ENCODE measurements at regions not wholly inside any gene's neighbourhood (a gene's known extent, or its start where the extent isn't known, plus 50 kb on each side); places are given as distances from the start of the nearest gene placed in this dataset.

DNA sequence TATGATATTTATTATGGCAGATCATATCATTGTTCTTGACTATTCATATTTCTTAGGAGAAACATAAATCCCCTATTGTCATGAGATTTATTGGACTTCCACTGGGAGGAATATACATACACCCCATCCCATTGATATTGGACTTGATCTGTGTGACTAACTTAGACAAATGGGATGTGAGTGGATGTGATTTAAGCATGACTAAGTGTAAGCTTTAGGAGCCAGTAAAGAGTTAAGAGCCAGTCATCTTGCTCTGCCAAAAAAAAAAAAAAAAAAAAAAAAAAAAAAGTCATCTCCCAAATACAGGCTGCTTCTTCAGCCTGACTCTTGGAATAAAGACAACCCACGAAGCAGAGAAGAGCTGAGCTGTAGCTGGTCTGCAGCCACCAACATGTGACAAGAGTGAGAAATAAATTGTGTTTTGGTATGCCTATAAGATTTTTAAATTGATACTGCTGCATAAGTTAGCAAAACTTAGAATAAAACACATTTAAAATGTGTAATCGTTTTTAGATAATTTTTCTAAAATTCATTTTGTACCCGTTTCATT lies 595.0 kb upstream of the LRRC4C start:
- DNase-seq: no peak

DNA sequence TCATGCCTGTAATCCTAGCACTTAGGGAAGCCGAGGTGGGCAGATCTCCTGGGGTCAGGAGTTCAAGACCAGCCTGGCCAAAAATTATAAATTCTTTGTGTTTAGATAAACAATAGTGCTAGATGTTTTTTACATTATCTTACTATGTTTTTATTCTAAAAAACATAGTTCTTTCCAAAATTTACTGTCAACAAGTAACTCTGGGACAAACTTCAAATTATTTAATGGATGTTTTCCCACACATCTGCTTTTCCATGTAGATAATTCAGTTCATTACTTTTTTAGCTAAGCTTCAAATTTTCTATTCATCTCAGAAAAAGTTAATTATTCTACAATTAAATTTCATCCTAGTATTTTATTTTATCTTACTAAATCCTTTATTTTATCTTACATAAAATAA lies 596.2 kb upstream of the LRRC4C start:
- DNase-seq: no peak

DNA sequence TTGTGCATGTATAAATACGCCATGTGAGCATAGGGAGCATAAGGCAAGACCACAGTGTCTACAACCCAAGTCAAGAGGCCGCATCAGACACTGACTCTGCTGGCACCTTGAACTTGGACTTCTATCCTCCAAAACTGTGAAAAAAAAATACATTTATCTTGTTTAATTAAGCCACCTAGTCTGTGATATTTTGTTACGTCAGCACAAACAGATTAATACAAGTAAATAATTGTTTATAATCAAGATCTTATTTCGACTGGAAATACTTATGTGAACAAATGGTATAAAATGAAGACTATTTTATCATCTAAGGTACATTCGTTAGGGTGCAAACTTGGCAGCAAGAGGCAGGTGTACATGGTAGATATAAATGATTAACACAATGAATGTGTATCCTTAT lies 599.3 kb upstream of the LRRC4C start:
- DNase-seq: no peak

- DNase-seq: no peak
These were observed 605.7 kb upstream of the LRRC4C start for GRCh38 chr11:42065199-42065598.

- DNase-seq: no peak
These were observed 606.7 kb upstream of the LRRC4C start for GRCh38 chr11:42066113-42066512.

DNA sequence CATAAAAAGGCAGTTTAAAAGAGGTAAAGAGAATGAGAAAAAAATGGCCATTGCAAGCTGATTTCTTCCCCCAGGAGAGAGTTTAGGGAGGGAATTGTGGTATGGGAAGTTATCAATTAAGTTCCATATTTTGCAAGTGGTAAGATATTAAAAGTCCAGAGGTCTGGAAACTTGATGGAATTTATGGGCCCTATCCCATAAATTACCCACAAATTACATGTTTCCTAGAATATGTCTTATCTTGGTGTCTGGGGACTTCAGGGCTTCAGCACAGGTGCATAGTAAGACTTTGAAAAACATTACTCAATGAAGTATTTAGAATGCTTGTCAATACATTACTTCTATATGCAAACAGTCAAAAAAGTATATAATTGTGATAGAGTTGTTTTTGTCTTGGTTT lies 614.9 kb upstream of the LRRC4C start:
- no peak for DNase-seq

DNA sequence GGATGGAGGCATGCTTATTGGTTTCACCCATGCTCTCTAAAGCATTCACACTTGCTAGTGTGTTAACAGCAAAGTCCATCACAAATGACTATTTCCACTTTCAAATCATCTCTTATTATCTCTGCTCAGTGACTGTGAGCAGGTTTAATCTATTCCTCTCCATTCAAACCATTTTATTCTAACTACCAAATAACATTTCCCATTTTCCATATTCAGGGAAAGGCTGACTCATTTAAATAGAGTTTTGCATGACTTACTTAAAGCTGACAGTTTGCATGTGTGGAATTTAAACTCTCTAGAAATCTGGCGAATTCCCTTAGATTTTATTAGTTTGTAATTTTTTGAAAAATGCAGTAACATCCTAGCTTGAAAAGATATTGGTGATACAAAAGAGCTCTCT lies 615.7 kb upstream of the LRRC4C start:
- no peak for DNase-seq

DNA sequence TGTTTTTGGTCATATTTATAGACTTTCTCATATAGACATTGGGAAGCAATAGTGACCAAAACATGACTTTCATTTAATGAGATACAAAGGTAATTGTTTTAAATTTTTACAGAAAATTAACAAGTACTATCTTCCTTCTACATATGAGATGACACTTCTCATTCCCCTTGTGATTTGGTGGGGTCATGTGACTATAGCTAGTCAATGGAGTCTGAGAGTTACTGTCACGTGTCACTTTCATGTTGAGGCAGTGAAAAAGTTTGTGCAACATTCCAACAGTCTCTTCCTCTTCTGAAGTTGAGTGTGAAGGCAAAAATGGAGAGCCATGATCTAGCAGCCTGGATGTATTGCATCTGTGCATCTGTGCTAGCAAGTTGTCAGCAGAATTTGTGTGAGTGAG lies 618.3 kb upstream of the LRRC4C start:
- DNase-seq: no peak

GRCh38 chr11:42085736-42086135 lies 626.3 kb upstream of the LRRC4C start:
- no peak for DNase-seq

DNA sequence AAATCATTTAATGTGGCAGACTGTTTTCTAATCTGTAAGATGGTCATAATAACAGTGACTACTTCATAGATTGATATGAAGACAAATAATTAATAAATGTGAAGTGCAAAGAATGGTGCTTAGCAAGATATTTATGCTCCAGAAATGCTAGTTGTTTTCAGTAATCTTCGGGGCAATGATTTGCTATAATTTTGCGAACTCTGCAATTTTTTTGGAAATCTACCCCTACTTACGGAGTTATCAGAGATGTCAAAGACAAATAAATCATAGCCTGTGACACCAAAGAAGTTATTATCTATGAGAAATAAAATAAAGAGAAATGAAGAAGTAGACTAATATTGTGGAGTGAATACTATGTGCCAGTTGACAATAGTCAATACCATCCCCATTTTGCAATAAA lies 634.1 kb upstream of the LRRC4C start:
- DNase-seq: no peak

DNA sequence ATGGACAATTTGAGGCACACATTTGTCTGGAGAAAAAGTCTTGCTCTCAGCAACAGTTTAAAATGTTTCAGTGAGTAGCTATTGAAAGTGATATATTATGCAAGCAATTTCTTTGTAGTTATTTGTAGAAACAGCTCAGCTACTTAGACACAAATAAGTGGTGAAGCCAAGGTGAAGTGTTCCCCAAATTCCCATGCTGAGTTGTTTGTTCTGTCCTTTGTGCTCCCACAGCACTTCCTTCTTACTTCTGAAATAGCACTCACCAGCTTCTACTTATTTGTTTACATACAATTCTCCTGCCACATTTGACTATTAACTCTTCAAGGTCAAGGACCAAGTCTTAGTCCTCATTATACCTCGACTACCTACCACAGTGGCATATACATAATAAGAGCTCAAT lies 638.6 kb upstream of the LRRC4C start:
- no peak for DNase-seq

DNA sequence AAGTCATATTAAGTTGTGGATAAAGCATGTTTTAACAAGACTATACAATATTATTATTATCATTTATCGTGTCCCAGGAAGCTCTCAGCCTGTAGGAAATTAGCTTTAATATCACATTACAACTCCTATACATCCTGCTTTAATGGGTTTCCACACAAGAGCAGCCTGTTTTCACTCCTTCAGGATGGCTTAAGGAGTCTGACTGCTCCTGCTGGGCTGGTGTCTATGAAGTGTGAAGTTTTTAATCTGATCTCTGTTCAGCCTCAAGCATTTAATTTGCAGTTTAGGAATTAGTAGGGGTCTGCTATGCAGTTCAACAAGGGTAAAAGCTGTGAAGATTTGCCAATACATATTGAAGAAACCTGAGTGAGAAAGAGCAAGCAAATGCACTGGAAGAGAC lies 653.4 kb upstream of the LRRC4C start:
- DNase-seq: no peak

DNA sequence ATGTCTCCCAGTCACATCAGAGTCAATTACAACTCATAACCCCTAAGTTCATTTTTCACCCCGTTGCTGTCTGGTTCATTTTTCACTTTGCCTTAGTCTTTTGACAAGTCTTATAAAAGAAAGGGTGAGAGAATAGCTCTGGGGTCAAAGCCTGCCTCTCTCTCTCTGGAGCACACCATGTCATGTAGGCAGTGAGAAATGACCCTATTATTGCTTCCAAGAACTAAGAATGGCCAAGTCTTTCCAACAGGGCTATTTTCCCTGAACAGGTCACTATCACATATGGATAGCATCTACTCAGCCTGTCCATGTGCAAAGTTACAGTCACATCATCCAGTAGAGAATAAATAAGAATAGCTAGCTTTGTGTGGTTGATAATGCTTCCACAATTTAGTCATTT lies 655.5 kb upstream of the LRRC4C start:
- no peak for DNase-seq

DNA sequence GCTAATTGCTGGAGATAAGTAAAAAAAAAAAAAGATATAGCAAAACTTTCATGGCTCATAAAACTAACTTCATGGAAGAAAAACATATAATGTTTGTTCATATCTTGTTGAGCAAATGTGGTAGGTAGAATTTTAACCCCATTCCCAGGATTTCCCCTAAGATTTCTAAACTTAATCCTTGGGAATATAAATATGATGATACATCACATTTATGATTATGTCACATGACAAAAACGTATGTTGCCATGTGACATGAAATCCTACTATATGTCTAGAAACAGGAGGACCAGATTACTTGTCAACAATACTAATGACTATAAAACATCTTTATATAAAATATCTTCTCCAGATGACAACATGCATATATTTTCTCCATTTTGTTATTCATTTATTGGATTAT lies 679.0 kb upstream of the LRRC4C start:
- DNase-seq: no peak

- no peak for DNase-seq
These were observed 685.9 kb upstream of the LRRC4C start for GRCh38 chr11:42145311-42145710.

GRCh38 chr11:42161886-42162285 lies 702.4 kb upstream of the LRRC4C start:
- DNase-seq: no peak

DNA sequence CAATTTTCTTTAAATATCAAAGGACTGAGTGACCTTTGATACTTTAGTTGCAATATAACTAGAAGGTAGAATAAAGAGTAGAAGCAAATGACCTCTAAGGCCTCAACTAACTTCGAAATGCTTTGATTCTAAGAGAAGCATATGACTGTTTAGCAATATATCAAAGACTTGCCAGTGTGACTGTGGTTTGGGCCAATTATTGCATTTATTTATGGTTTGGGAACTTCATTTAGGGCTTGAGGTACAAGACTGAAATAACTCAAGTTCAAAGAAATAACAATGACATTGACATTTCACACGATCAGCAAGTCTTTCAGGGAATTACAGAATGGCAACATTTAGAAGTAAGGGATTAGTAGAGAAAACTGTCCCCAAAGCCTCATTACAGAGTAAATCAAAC lies 709.7 kb upstream of the LRRC4C start:
- no peak for DNase-seq

- DNase-seq: no peak
These were observed 711.1 kb upstream of the LRRC4C start for GRCh38 chr11:42170601-42171000.

DNA sequence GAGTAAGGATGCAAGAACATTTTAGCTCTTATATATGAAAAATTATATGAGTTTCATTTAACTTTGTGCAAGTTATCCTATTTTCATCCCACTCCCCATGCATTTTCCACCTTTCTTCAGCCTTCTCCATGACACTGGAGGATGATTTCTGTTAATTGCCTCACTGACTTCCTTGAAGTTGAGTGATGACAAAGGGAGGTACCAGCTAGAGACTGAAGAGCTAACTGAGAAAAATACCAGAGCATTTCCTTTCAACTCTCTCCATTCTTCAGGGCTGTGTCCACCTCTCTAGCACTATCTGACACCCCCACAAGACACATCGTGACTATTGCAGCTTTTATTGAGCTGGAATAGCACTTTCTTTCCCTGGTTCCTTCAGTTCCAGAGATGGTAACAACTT lies 711.6 kb upstream of the LRRC4C start:
- DNase-seq: no peak

DNA sequence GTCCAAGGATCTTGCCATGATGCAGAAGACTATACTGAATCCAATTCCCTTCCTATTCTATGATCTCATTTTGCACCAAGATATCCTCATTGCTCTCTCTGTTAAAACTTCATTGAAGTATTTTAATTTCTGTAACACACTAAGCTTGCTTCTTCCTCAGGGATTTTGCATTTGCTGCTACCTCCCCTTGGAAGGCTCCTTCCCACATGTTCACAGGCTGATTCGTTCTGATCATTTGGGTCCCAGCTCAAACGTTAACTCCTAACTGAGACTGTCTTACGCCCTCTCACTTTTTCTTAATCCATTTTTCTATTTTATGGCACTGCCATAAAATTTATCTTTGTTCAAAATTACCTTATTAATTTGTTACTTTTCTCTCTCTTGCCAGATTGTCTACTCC lies 713.0 kb upstream of the LRRC4C start:
- DNase-seq: no peak

- DNase-seq: no peak
These were observed 715.8 kb upstream of the LRRC4C start for GRCh38 chr11:42175203-42175602.

GRCh38 chr11:42179216-42179615 lies 719.8 kb upstream of the LRRC4C start:
- DNase-seq: no peak

DNA sequence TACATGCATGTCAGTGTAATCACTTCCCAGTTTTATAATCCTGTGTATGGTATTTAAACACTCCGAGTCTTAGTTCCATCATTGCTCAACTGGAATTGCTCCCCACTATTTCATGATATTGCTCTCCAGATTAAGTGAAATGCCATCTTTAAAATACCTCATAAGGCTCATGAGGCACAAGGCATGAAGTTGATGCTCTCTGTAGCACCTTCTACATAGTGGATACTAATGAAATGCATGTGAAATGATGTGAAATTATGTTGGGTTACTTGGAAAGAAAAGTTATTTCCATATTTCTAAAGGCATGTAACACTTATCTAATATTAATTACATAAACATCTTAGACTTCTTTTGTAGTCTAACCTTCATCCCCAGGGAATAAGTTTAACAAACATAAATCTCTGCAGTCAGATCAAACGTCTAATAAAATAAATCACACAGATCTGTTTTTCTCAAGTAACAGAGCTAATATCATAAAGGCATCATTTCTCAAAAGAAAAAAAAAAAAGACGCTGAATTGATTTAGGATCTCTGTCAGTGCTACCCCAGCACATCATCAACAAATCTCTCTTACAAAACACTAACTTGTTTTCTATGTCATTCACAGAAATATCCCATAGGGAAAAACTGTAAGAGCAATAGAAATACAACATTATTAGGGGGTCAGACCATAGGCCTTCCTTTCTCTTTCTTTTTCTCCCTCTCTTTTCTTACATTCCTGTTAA lies 736.0 kb upstream of the LRRC4C start:
- DNase-seq: no peak

DNA sequence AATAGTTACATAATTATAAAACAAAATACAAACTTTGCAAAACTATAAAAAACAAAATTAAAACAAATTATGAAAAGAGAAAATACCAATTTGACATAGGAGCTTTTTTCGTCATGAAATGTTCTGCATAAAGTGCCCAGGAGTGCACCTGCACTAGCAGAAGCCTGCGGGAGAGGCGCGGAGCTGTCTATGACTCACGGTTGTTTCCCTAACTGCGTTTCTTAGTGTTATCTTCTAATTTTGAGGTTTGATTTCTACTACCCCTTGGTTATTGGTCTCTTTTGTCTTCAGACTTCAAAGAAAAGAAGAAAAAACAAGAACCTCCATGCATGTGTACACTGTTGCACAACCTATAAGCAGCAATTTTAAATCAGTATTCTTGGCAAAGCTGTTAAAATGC lies 740.9 kb upstream of the LRRC4C start:
- no peak for DNase-seq

- no peak for DNase-seq
These were observed 742.2 kb upstream of the LRRC4C start for GRCh38 chr11:42201603-42202148.

All from activated CD4-positive, alpha-beta T cell treated with anti-CD3 and anti-CD28 coated beads, Interleukin-10, Interleukin-2, amounts not matched to agents 100 ng/mL and 50 ng/mL, durations not matched to agents 16 hours and 8 hours (primary cell).